ENCODE measurements at regions not wholly inside any gene's neighbourhood (a gene's known extent, or its start where the extent isn't known, plus 50 kb on each side); places are given as distances from the start of the nearest gene placed in this dataset.

GRCh38 chr13:85589021-85589420 lies 210.2 kb downstream of the SLITRK6 start:
- TF ChIP-seq EZH2 (IDR thresholded peaks at IDR 0.05; ENCODE audit: insufficient read depth, poor library complexity, severe bottlenecking): no peak
- no peak for TF ChIP-seq EZH2phosphoT487 (IDR thresholded peaks at IDR 0.05; ENCODE audit: insufficient read depth, low read depth)
